Neural cell (in vitro differentiated cells): ENCODE measurements at regions not wholly inside any gene's neighbourhood (a gene's known extent, or its start where the extent isn't known, plus 50 kb on each side); places are given as distances from the start of the nearest gene placed in this dataset.

Experiments
- H2AFZ ChIP-seq: fragments of 200-600, 300-800 bp; sonication (generic), shearing (Covaris generic); 2 replicates; pipeline ENCODE4 v1.6.0; 2014; ENCODE audit warnings: low read depth, mild to moderate bottlenecking, antibody characterized with exemption, low read length, moderate library complexity
- H3F3A ChIP-seq: fragments of 200-600 bp; shearing (Covaris generic); 2 replicates; pipeline ENCODE4 v1.6.1; 2016; ENCODE audit warnings: mild to moderate bottlenecking, moderate library complexity, mixed read lengths, antibody characterized with exemption, low read length; ENCODE audit not compliant: insufficient read depth, poor library complexity, severe bottlenecking
- H3K27ac ChIP-seq: fragments of 200-600, 300-800 bp; sonication (generic), shearing (Covaris generic); 2 replicates; pipeline ENCODE4 v1.5.1; 2014; ENCODE audit warnings: mild to moderate bottlenecking, low read length, moderate library complexity
- H3K27me3 ChIP-seq: fragments of 300-800, 200-600 bp; sonication (generic), shearing (Covaris generic); 2 replicates; pipeline ENCODE4 v1.6.0; 2014; ENCODE audit warnings: mild to moderate bottlenecking, low read depth, low read length, moderate library complexity; ENCODE audit not compliant: insufficient read depth
- H3K36me3 ChIP-seq: fragments of 300-800, 200-600 bp; sonication (generic), shearing (Covaris generic); 2 replicates; pipeline ENCODE4 v1.5.1; 2014; ENCODE audit warnings: mild to moderate bottlenecking, antibody characterized with exemption, low read length, moderate library complexity; ENCODE audit not compliant: insufficient read depth
- H3K4me2 ChIP-seq: fragments of 300-800, 200-600 bp; sonication (generic), shearing (Covaris generic); 2 replicates; pipeline ENCODE4 v1.6.0; 2014; ENCODE audit warnings: mild to moderate bottlenecking, low read length
- H3K4me3 ChIP-seq: fragments of 300-800, 200-600 bp; sonication (generic), shearing (Covaris generic); 2 replicates; pipeline ENCODE4 v1.5.1; 2014; ENCODE audit warnings: mild to moderate bottlenecking, low read length, moderate library complexity
- H3K79me2 ChIP-seq: fragments of 200-600 bp; shearing (Covaris generic); replicated peaks from 2 replicates; pipeline ENCODE4 v1.6.0; 2014; ENCODE audit warnings: mild to moderate bottlenecking, low read length, moderate library complexity; ENCODE audit not compliant: insufficient read depth
- H3K9ac ChIP-seq: fragments of 300-800, 200-600 bp; sonication (generic), shearing (Covaris generic); 2 replicates; pipeline ENCODE4 v1.6.1; 2016; ENCODE audit warnings: mild to moderate bottlenecking, low read length, mixed read lengths
- H3K9me2 ChIP-seq: fragments of 200-600 bp; shearing (Covaris generic); 2 replicates; pipeline ENCODE4 v1.6.1; 2016; ENCODE audit warnings: mild to moderate bottlenecking, low read length, mixed read lengths; ENCODE audit not compliant: insufficient read depth
- H3K9me3 ChIP-seq: fragments of 200-600, 300-800 bp; sonication (generic), shearing (Covaris generic); 2 replicates; pipeline ENCODE4 v1.6.1; 2016; ENCODE audit warnings: mild to moderate bottlenecking, mixed run types, low read length, moderate library complexity, mixed read lengths
- H4K20me1 ChIP-seq: fragments of 200-600 bp; shearing (Covaris generic); 2 replicates; pipeline ENCODE4 v1.6.1; 2016; ENCODE audit warnings: mild to moderate bottlenecking, mixed run types; ENCODE audit not compliant: insufficient read depth
- CTCF ChIP-seq: fragments of 450-650 bp; IDR thresholded peaks from 2 replicates; pipeline ENCODE4 v1.5.1; 2014; ENCODE audit warnings: antibody characterized with exemption, mild to moderate bottlenecking, moderate library complexity; ENCODE audit not compliant: poor library complexity, severe bottlenecking
- EP300 ChIP-seq: fragments of 450-650 bp; conservative IDR thresholded peaks from 2 replicates; pipeline ENCODE4 v1.6.1; 2014; ENCODE audit warnings: antibody characterized with exemption, mild to moderate bottlenecking, moderate library complexity; ENCODE audit not compliant: poor library complexity, severe bottlenecking
- EZH2 ChIP-seq: fragments of 200-600, 300-800 bp; shearing (Covaris generic), sonication (generic); IDR thresholded peaks from 2 replicates; pipeline ENCODE4 v1.6.1; 2014; ENCODE audit warnings: antibody characterized with exemption, low read length, borderline replicate concordance, mild to moderate bottlenecking; ENCODE audit not compliant: insufficient read depth, poor library complexity, severe bottlenecking
- MXI1 ChIP-seq: fragments of 450-650 bp; conservative IDR thresholded peaks from 2 replicates; pipeline ENCODE4 v1.6.1; 2014; ENCODE audit warnings: antibody characterized with exemption, mild to moderate bottlenecking; ENCODE audit not compliant: poor library complexity, severe bottlenecking
- POLR2AphosphoS5 ChIP-seq: IDR thresholded peaks from 2 replicates; pipeline ENCODE4 v1.6.1; 2012
- RAD21 ChIP-seq: fragments of 450-650 bp; conservative IDR thresholded peaks from 2 replicates; pipeline ENCODE4 v1.6.1; 2014; ENCODE audit warnings: antibody characterized with exemption, mild to moderate bottlenecking, moderate library complexity
- REST ChIP-seq: IDR thresholded peaks from 2 replicates; pipeline ENCODE4 v1.6.1; 2012; ENCODE audit warnings: borderline replicate concordance
- SMC3 ChIP-seq: fragments of 450-650 bp; conservative IDR thresholded peaks from 2 replicates; pipeline ENCODE4 v1.6.1; 2014; ENCODE audit warnings: antibody characterized with exemption, mild to moderate bottlenecking, moderate library complexity; ENCODE audit not compliant: poor library complexity
- TAF1 ChIP-seq: IDR thresholded peaks from 2 replicates; pipeline ENCODE4 v1.6.1; 2012; ENCODE audit warnings: low read depth

- no peak for TF ChIP-seq EZH2
- TF ChIP-seq REST, result no peak
- no peak for TF ChIP-seq POLR2AphosphoS5
- TF ChIP-seq MXI1, result no peak
- TF ChIP-seq EP300, result no peak
- no peak for TF ChIP-seq RAD21
- TF ChIP-seq TAF1, result no peak
- TF ChIP-seq CTCF, result no peak
- TF ChIP-seq SMC3, result no peak
- no peak overlapping the region for H3K4me3 ChIP-seq
- no peaks in the 10 kb centered on the region for H3F3A ChIP-seq
- no peaks in the 10 kb centered on the region for H3K27me3 ChIP-seq
- no peak overlapping the region for H3K27ac ChIP-seq
- no peak overlapping the region for H2AFZ ChIP-seq
- H3K9me2 ChIP-seq, result no peaks in the 10 kb centered on the region
- no peaks in the 10 kb centered on the region for H3K9me3 ChIP-seq
- no peaks in the 10 kb centered on the region for H3K36me3 ChIP-seq
- no peaks in the 10 kb centered on the region for H3K79me2 ChIP-seq
- H3K9ac ChIP-seq, result no peak overlapping the region
- H4K20me1 ChIP-seq, result no peaks in the 10 kb centered on the region
- H3K4me2 ChIP-seq, result no peak overlapping the region
These were observed 172.8 kb downstream of the TINAG start for GRCh38 chr6:54481091-54481490.

DNA sequence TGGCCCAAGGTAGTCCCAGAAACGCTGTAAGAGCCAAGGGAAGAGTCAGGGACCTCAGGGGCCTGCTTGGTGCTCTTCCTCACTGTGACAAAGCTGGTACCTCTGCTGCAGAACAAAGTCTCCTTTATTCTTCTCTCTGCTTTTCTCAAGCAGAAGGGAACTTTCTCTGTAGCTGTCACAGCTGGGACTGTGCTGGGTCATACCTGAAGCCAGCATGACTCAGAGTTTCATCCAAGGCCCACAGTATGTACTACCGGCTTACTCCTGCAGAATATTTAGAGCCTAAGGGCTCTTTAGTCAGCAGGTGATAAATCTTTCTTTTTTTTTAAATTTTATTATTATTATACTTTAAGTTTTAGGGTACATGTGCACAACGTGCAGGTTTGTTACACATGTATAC, 183.2 kb downstream of the TINAG start:
- no peak overlapping the region for H3K4me3 ChIP-seq
- no peak overlapping the region for H2AFZ ChIP-seq
- H3K27me3 ChIP-seq, result no peaks in the 10 kb centered on the region
- H3K9ac ChIP-seq, result no peak overlapping the region
- H3F3A ChIP-seq, result no peaks in the 10 kb centered on the region
- no peak overlapping the region for H3K27ac ChIP-seq
- H3K9me3 ChIP-seq, result no peaks in the 10 kb centered on the region
- TF ChIP-seq SMC3, result no peak
- no peak for TF ChIP-seq POLR2AphosphoS5
- no peak for TF ChIP-seq MXI1
- no peak for TF ChIP-seq EP300
- no peak for TF ChIP-seq TAF1
- TF ChIP-seq RAD21, result no peak
- no peak for TF ChIP-seq CTCF
- no peak for TF ChIP-seq REST
- TF ChIP-seq EZH2, result no peak
- H4K20me1 ChIP-seq, result no peaks in the 10 kb centered on the region
- H3K79me2 ChIP-seq, result no peaks in the 10 kb centered on the region
- H3K36me3 ChIP-seq, result no peaks in the 10 kb centered on the region
- no peaks in the 10 kb centered on the region for H3K9me2 ChIP-seq
- no peak overlapping the region for H3K4me2 ChIP-seq
